Retinal pigment epithelial cell (primary cell): ENCODE measurements at regions not wholly inside any gene's neighbourhood (a gene's known extent, or its start where the extent isn't known, plus 50 kb on each side); places are given as distances from the start of the nearest gene placed in this dataset.

Experiments used
- DNase-seq: peaks from one replicate; pipeline ENCODE4 v3.0.0-alpha.2; 2010; ENCODE audit warnings: low read depth
- H3K4me3 ChIP-seq: 2 replicates; pipeline ENCODE4 v1.5.1; 2011; ENCODE audit warnings: mild to moderate bottlenecking, low read length, control low read depth, moderate library complexity
- TF ChIP-seq, protein P1 (sequence below): conservative IDR thresholded peaks from 2 replicates; pipeline ENCODE4 v1.5.1; 2011; ENCODE audit warnings: low read depth, low read length, control low read depth, inconsistent platforms

DNA sequence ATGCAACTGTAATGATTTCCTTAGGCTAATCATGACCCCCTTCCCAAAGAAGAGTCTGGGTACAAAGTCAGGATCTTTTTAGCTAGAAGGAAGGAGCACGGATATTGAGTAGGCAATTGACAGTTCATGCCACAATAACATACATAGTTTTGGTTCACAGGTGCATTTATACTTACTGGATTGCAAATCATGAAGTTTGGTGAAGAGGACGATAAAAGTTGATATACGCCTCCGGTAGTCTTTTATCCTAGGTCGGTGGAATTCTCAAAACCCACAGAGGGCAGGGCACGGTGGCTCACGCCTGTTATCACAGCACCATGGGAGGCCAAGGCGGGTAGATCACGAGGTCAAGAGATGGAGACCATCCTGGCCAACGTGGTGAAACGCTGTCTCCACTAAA, 265.4 kb upstream of the PRMT6 start:
- TF ChIP-seq, protein P1, sequence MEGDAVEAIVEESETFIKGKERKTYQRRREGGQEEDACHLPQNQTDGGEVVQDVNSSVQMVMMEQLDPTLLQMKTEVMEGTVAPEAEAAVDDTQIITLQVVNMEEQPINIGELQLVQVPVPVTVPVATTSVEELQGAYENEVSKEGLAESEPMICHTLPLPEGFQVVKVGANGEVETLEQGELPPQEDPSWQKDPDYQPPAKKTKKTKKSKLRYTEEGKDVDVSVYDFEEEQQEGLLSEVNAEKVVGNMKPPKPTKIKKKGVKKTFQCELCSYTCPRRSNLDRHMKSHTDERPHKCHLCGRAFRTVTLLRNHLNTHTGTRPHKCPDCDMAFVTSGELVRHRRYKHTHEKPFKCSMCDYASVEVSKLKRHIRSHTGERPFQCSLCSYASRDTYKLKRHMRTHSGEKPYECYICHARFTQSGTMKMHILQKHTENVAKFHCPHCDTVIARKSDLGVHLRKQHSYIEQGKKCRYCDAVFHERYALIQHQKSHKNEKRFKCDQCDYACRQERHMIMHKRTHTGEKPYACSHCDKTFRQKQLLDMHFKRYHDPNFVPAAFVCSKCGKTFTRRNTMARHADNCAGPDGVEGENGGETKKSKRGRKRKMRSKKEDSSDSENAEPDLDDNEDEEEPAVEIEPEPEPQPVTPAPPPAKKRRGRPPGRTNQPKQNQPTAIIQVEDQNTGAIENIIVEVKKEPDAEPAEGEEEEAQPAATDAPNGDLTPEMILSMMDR = no peak
- no peak overlapping the region for H3K4me3 ChIP-seq
- no peak for DNase-seq

GRCh38 chr1:106793651-106794050, 262.8 kb upstream of the PRMT6 start:
- TF ChIP-seq, protein P1 = no peak
- no peak overlapping the region for H3K4me3 ChIP-seq
- DNase-seq = no peak

GRCh38 chr1:106798991-106799390, 257.5 kb upstream of the PRMT6 start:
- peak; percentile 96 for DNase-seq
- TF ChIP-seq, protein P1 = peak; percentile 40
- no peak overlapping the region for H3K4me3 ChIP-seq

- TF ChIP-seq, protein P1 = no peak
- DNase-seq = no peak
- H3K4me3 ChIP-seq = no peak overlapping the region
Measured at GRCh38 chr1:106802181-106802580, 254.3 kb upstream of the PRMT6 start.

DNA sequence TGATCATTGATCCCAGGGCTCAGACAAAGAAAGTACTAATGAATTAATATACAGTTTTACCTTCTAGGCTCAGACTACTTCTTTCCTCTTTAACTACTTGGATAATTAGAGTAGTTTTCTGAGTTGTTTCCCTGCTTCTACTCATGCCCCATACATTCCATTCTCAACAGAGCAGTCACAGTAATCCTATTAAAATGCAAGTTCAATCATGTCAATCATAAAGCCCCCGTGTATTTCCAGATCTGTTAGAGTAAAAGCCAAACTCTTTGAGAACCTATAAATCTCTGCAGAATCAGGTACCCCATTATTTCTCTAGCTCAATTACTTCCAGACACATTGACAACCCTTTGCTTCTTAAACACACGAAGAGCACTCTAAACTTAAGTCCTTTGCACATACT, 242.1 kb upstream of the PRMT6 start:
- TF ChIP-seq, protein P1 = no peak
- H3K4me3 ChIP-seq = no peak overlapping the region
- peak; percentile 72 for DNase-seq

GRCh38 chr1:106817575-106817974, 238.9 kb upstream of the PRMT6 start:
- no peak overlapping the region for H3K4me3 ChIP-seq
- DNase-seq = no peak
- TF ChIP-seq, protein P1 = no peak

DNA sequence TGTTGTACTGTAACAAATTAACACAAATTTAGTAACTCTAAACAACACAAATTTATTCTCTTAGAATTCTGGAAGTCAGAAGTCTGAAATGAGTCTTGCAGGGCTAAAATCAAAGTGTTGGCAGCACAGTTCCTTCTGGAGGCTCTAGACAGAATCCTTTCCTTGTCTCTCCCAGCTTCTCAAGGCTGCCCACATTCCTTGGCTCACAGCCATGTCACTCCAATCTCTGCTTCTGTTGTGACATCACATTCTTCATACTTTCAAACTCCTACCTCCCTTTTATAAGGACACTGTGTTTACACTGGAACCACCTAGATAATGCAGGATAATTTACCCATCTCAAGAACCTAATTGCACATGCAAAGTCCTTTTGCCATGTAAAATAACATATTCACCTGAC, 225.0 kb upstream of the PRMT6 start:
- peak; percentile 20 for DNase-seq
- TF ChIP-seq, protein P1 = no peak
- H3K4me3 ChIP-seq = no peak overlapping the region
